ENCODE measurements at regions not wholly inside any gene's neighbourhood (a gene's known extent, or its start where the extent isn't known, plus 50 kb on each side); places are given as distances from the start of the nearest gene placed in this dataset.

DNA sequence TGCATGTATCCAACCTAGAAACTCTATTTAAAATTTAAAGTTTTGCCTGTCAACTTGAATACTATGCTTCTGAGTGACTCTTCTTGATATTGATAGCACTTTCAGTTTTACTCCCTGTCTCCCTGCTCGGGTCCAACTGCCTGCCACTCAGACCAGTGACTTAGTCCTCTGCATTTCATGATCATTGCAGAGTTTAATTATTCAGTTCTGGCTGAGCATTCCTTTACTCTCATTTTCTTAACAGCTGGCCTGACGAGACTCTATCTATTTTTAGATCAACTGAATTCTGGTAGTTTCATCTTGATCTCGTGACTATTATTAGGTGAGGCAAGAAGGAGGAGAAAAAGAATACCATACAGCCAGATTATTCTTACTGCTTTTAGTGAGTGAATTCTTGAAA, 617.4 kb downstream of the SI start:
- H3K9me3 Mint-ChIP-seq = peaks cover 14 to 43% (median 27%) of the 10 kb centered on the region in 6 donors
- no peak overlapping the region for H3K4me3 Mint-ChIP-seq
- H3K4me1 Mint-ChIP-seq = no peaks in the 10 kb centered on the region
- no peak overlapping the region for H3K27ac Mint-ChIP-seq
- no peak for DNase-seq
- H3K27me3 Mint-ChIP-seq (ENCODE audit: low read depth in 3 of 3) = peaks cover 0 to 2% (median 1%) of the 10 kb centered on the region in 3 donors
- H3K36me3 Mint-ChIP-seq = no peaks in the 10 kb centered on the region

DNA sequence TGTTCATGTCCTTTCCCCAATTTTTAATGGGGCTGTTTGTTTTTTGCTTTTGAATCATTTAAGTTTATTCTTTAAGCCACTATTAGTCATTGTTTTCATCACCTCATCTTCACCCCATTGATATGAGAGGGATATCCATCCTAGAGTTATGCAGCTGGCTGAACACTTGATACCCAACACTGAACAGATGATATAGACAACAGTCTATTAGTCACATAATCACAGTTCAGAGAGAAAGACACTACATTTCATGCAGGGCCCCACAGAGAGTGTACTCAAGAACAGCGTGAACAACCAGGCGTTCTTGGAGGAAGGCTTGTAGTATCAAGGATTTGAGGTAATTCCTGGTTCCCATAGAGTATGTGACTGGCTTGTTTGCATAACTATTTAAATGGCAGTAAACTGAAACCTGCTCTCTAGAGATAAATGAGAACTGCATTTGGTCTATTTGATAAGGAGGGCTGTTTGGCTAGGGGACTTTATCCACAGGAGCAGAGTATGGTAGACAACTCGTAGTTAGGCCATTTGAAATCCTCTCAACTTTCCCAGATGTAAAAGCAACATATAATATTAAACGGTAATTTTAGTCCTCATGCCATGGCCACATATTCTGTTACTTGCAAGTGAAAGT, 618.7 kb downstream of the SI start:
- Mint-ChIP-seq H3K27me3 (ENCODE audit: low read depth in 3 of 3) (peaks cover 0 to 2% (median 1%) of the 10 kb centered on the region in 3 donors), H3K27ac (no peak overlapping the region), H3K4me1 (no peaks in the 10 kb centered on the region), H3K36me3 (no peaks in the 10 kb centered on the region), H3K9me3 (peaks cover 12 to 40% (median 24%) of the 10 kb centered on the region in 6 donors), H3K4me3 (no peak overlapping the region)
- DNase-seq = no peak

GRCh38 chr3:164458986-164459385, 619.3 kb downstream of the SI start:
- H3K27me3 Mint-ChIP-seq (ENCODE audit: low read depth in 3 of 3) = peaks cover 0 to 2% (median 1%) of the 10 kb centered on the region in 3 donors
- DNase-seq = no peak
- H3K4me1 Mint-ChIP-seq = no peaks in the 10 kb centered on the region

GRCh38 chr3:164453714-164454113, 624.6 kb downstream of the SI start:
- no peak overlapping the region for H3K27ac Mint-ChIP-seq
- no peak for DNase-seq
- H3K36me3 Mint-ChIP-seq = no peaks in the 10 kb centered on the region
- no peaks in the 10 kb centered on the region for H3K4me1 Mint-ChIP-seq
- H3K9me3 Mint-ChIP-seq = peaks cover 5 to 51% (median 39%) of the 10 kb centered on the region in 6 donors
- H3K27me3 Mint-ChIP-seq (ENCODE audit: low read depth in 3 of 3) = peaks cover 0 to 1% (median 0%) of the 10 kb centered on the region in 3 donors
- no peak overlapping the region for H3K4me3 Mint-ChIP-seq

More at GRCh38 chr3:164458986-164459385, 619.3 kb downstream of the SI start:
- Mint-ChIP-seq H3K27ac (no peak overlapping the region), H3K36me3 (no peaks in the 10 kb centered on the region), H3K4me3 (no peak overlapping the region), H3K9me3 (peaks cover 11 to 42% (median 25%) of the 10 kb centered on the region in 6 donors)

- Mint-ChIP-seq H3K36me3 (no peaks in the 10 kb centered on the region), H3K4me3 (no peak overlapping the region), H3K9me3 (peaks cover 8 to 59% (median 43%) of the 10 kb centered on the region in 6 donors), H3K4me1 (no peaks in the 10 kb centered on the region), H3K27me3 (ENCODE audit: low read depth in 3 of 3) (peaks cover 0 to 1% (median 0%) of the 10 kb centered on the region in 3 donors), H3K27ac (no peak overlapping the region)
- DNase-seq = no peak
Measured at GRCh38 chr3:164452707-164453106, 625.6 kb downstream of the SI start.

DNA sequence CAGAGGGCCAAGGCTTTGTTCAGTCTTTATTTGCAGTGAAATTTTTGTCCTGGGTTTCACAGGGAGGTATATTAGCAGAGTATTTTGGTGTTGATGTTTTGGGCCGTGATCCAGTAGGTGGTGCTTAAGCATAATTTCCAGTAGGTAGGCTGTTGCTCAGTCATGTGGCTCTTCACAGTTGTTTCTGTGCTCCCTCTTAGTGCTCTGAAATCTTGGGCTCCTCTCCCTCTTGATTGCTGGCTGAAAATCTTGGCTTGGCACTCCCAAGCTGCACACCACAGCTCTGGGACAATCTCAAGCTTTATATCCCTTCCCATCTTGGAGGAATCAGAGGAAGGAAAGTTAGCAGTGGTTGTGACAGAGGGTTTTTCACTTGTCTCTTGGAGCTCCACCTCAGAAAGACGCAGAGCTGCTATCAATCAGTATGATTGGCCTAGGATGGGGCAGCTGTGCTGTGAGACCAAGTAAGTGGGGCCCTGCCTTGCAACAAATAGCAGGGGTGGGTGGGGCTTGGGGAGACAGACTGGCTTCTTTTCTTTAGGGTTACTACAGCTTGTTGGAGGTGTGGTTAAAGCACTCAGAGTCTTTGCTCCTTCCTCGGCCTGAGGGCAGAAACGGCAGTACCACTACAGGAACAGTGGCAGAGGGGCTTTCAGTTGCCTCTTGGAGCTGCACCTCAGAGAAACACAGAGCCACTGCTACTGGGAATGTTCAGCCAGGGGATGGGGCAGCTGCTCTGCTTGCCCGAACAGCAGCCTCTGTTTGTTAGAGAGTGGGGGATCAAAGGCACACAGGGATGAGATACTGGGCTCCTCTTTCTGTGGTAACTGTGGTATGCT, 627.0 kb downstream of the SI start:
- no peak overlapping the region for H3K27ac Mint-ChIP-seq
- peaks cover 13 to 68% (median 48%) of the 10 kb centered on the region in 6 donors for H3K9me3 Mint-ChIP-seq
- no peaks in the 10 kb centered on the region for H3K27me3 Mint-ChIP-seq (ENCODE audit: low read depth in 3 of 3)
- no peak overlapping the region for H3K4me3 Mint-ChIP-seq
- no peaks in the 10 kb centered on the region for H3K36me3 Mint-ChIP-seq
- DNase-seq = no peak
- H3K4me1 Mint-ChIP-seq = no peaks in the 10 kb centered on the region

DNA sequence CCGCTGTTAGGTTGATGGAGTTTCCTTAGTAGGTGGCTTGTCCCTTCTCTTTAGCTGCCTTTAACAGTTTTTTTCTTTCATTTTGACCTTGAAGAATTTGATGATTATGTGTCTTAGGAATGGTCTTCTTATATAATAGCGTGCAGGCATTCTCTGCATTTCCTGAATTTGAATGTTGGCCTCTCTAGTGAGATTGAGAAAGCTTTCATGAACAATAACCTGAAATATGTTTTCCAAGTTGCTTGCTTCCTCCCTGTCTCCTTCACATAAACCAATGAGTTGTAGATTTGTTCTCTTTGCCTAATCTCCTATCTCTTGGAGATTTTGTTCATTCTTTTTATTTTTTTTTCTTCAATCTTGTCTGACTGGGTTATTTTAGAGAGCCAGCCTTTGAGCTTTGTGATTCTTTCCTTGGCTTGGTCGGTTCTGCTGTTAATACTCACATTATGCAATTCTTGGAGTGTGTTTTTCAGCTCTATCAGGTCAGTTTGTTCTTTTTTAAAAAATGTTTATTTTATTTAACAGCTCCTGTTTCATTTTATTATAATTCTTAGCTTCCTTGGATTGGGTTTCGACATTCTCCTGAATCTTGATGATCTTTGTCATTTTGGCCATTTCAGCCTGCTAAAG, 627.9 kb downstream of the SI start:
- H3K27ac Mint-ChIP-seq = no peak overlapping the region
- H3K36me3 Mint-ChIP-seq = no peaks in the 10 kb centered on the region
- peaks cover 15 to 76% (median 49%) of the 10 kb centered on the region in 6 donors for H3K9me3 Mint-ChIP-seq
- no peak for DNase-seq
- H3K4me1 Mint-ChIP-seq = no peaks in the 10 kb centered on the region
- no peak overlapping the region for H3K4me3 Mint-ChIP-seq
- no peaks in the 10 kb centered on the region for H3K27me3 Mint-ChIP-seq (ENCODE audit: low read depth in 3 of 3)

GRCh38 chr3:164419220-164419619, 659.1 kb downstream of the SI start:
- no peak overlapping the region for H3K4me3 Mint-ChIP-seq

DNA sequence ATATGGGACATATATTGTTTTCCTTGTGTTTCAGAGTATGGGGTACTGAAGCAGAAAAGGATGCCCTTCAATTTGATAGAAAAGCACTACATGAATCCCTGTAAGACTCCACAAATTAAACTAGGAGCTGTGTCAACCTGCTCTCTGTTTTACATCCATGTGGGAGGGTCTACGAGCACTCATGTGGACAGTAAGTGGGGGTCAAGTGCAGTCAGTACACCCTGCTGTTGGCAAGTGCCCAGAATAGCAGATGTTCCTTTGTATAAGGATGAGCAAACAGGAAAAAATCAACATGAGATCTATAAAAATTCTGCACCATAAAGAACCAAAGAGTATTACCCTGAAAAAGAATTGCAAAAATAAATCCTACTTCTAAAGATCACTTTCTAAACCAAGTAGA, 659.9 kb downstream of the SI start:
- no peak overlapping the region for H3K4me3 Mint-ChIP-seq
- H3K9me3 Mint-ChIP-seq = peaks cover 2 to 41% (median 15%) of the 10 kb centered on the region in 6 donors
- no peaks in the 10 kb centered on the region for H3K4me1 Mint-ChIP-seq
- H3K27me3 Mint-ChIP-seq (ENCODE audit: low read depth in 3 of 3) = peaks cover 0 to 2% (median 0%) of the 10 kb centered on the region in 3 donors
- H3K27ac Mint-ChIP-seq = no peak overlapping the region
- no peaks in the 10 kb centered on the region for H3K36me3 Mint-ChIP-seq
- DNase-seq = no peak

More at GRCh38 chr3:164419220-164419619, 659.1 kb downstream of the SI start:
- no peak for DNase-seq
- H3K27ac Mint-ChIP-seq = no peak overlapping the region
- peaks cover 0 to 2% (median 0%) of the 10 kb centered on the region in 3 donors for H3K27me3 Mint-ChIP-seq (ENCODE audit: low read depth in 3 of 3)
- no peaks in the 10 kb centered on the region for H3K36me3 Mint-ChIP-seq
- H3K9me3 Mint-ChIP-seq = peaks cover 2 to 37% (median 15%) of the 10 kb centered on the region in 6 donors
- H3K4me1 Mint-ChIP-seq = no peaks in the 10 kb centered on the region

GRCh38 chr3:164417955-164418354, 660.3 kb downstream of the SI start:
- Mint-ChIP-seq H3K27ac (no peak overlapping the region), H3K9me3 (peaks cover 2 to 42% (median 18%) of the 10 kb centered on the region in 6 donors), H3K36me3 (no peaks in the 10 kb centered on the region), H3K4me1 (no peaks in the 10 kb centered on the region), H3K4me3 (no peak overlapping the region), H3K27me3 (ENCODE audit: low read depth in 3 of 3) (peaks cover 0 to 2% (median 0%) of the 10 kb centered on the region in 3 donors)
- no peak for DNase-seq

DNA sequence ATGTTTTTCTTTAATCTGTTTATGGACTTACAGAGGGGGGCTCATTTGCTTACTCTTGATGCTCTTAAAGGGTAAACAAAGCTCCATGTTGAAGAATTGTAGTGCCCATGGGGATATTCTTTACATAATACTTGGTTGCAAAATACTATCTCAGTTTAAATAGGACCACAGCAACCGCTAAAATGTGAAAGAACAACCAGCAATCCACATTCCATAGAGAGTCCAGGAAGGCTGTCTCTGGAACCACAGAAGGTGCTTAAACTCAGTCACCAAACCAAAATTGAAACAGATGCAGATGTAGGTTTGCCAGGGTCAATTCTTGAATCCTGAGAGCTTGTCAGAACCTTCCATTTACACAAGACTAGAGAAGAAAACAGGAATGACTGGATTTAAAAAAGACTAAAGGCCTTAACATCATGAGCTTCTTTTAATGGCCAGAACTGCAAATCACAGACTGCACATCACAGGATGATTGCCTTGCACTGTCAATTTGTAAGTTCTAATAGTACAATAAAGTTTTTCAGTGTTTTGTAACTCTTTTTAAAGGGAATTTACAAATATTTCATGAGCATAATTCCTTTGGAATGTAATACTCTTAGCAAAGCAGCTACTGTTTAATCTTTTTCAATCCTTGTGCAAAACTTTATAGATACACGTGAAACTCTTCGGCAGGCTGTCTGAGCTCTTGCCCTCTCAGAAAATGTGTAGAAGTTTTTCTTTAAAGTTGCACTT, 661.6 kb downstream of the SI start:
- Mint-ChIP-seq H3K4me1 (no peaks in the 10 kb centered on the region), H3K4me3 (no peak overlapping the region), H3K27ac (no peak overlapping the region), H3K27me3 (ENCODE audit: low read depth in 3 of 3) (peaks cover 0 to 2% (median 0%) of the 10 kb centered on the region in 3 donors), H3K9me3 (peaks cover 2 to 42% (median 25%) of the 10 kb centered on the region in 6 donors), H3K36me3 (no peaks in the 10 kb centered on the region)
- no peak for DNase-seq

GRCh38 chr3:164408326-164408725, 670.0 kb downstream of the SI start:
- no peaks in the 10 kb centered on the region for H3K4me1 Mint-ChIP-seq
- no peak for DNase-seq
- H3K9me3 Mint-ChIP-seq = peaks cover 0 to 38% (median 28%) of the 10 kb centered on the region in 6 donors
- H3K27ac Mint-ChIP-seq = no peak overlapping the region
- no peak overlapping the region for H3K4me3 Mint-ChIP-seq
- H3K36me3 Mint-ChIP-seq = no peaks in the 10 kb centered on the region
- H3K27me3 Mint-ChIP-seq (ENCODE audit: low read depth in 3 of 3) = no peaks in the 10 kb centered on the region

DNA sequence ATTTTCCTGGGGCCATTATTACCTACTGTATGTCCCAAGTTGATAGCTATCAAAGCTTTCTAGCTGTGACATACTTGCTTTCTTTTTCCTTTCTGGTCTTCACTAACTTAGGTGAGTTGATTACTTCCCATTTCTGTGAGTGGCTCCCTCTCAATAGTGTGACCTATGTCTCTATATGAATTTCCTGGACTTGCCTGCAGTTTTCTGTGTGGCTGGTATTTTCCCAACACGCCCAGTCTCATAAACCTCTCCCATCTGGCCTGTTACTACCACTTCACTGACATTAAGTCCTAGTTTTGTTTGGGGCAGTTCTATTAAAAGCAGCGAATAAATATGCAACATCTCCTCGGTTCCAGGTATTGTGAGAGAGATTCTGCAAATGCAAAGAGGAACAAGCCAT, 671.2 kb downstream of the SI start:
- H3K9me3 Mint-ChIP-seq = peaks cover 3 to 37% (median 26%) of the 10 kb centered on the region in 6 donors
- H3K27me3 Mint-ChIP-seq (ENCODE audit: low read depth in 3 of 3) = no peaks in the 10 kb centered on the region
- no peak overlapping the region for H3K4me3 Mint-ChIP-seq
- no peaks in the 10 kb centered on the region for H3K4me1 Mint-ChIP-seq
- no peak for DNase-seq
- H3K36me3 Mint-ChIP-seq = no peaks in the 10 kb centered on the region
- no peak overlapping the region for H3K27ac Mint-ChIP-seq
